ENCODE measurements at regions not wholly inside any gene's neighbourhood (a gene's known extent, or its start where the extent isn't known, plus 50 kb on each side); places are given as distances from the start of the nearest gene placed in this dataset.

- no peaks in the 10 kb centered on the region for H3K9me3 ChIP-seq
- intact Hi-C loops (cut with DNase I): no loop called here
- H3K4me3 ChIP-seq: no peak overlapping the region
- H3K27me3 ChIP-seq (replicated peaks; ENCODE audit: insufficient read depth): no peaks in the 10 kb centered on the region
- H3K4me1 ChIP-seq (replicated peaks): no peaks in the 10 kb centered on the region
- TF ChIP-seq POLR2A (IDR thresholded peaks at IDR 0.05) (no peak), POLR2AphosphoS5 (IDR thresholded peaks at IDR 0.05) (no peak), CTCF (IDR thresholded peaks at IDR 0.05) (no peak)
- no peak overlapping the region for H3K27ac ChIP-seq
- WGBS: 30% methylated on average over 2 of the region's 2 CpGs
- DNase-seq (ENCODE audit: low spot score): no peak
- no peaks in the 10 kb centered on the region for H3K36me3 ChIP-seq
These were observed 438.9 kb downstream of the RAP2B start for GRCh38 chr3:153600896-153601295.

DNA sequence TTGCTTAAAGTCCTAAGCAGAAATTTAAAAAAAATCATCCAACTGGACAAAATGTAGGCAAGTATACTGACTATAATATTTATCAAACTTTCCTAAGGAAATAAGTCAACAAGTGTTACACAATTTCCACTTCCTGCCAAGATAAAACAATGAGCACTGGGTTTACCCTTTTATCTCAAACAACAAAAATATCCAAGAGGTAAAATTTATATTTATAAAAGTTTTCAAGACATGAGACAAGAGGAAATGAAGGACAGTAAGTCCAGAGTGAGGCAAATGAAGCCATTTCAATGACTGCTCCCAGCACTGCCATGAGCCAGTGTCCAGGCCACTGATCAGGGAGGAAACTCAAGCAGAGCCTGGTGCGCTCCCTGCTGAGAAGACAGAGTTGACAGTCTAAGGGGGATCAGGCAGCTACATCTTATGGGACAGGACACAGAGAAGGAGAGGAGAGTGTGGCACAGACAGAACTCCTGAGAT, 439.4 kb downstream of the RAP2B start:
- DNase-seq (ENCODE audit: low spot score): no peak
- H3K4me1 ChIP-seq (replicated peaks): no peaks in the 10 kb centered on the region
- H3K27ac ChIP-seq: no peak overlapping the region
- H3K9me3 ChIP-seq: no peaks in the 10 kb centered on the region
- WGBS: 100% methylated on average over 1 of the region's 1 CpG
- TF ChIP-seq POLR2AphosphoS5 (IDR thresholded peaks at IDR 0.05) (no peak), POLR2A (IDR thresholded peaks at IDR 0.05) (no peak), CTCF (IDR thresholded peaks at IDR 0.05) (no peak)
- intact Hi-C loops (cut with DNase I): no loop called here
- H3K36me3 ChIP-seq: no peaks in the 10 kb centered on the region
- no peak overlapping the region for H3K4me3 ChIP-seq
- H3K27me3 ChIP-seq (replicated peaks; ENCODE audit: insufficient read depth): no peaks in the 10 kb centered on the region

GRCh38 chr3:153602801-153603200, 440.8 kb downstream of the RAP2B start:
- Histone ChIP-seq H3K4me1 (replicated peaks) (no peaks in the 10 kb centered on the region), H3K27me3 (replicated peaks; ENCODE audit: insufficient read depth) (no peaks in the 10 kb centered on the region), H3K9me3 (no peaks in the 10 kb centered on the region), H3K4me3 (no peak overlapping the region), H3K27ac (no peak overlapping the region), H3K36me3 (no peaks in the 10 kb centered on the region)
- TF ChIP-seq CTCF (IDR thresholded peaks at IDR 0.05) (no peak), POLR2AphosphoS5 (IDR thresholded peaks at IDR 0.05) (no peak), POLR2A (IDR thresholded peaks at IDR 0.05) (no peak)
- DNase-seq (ENCODE audit: low spot score): no peak
- intact Hi-C loops (cut with DNase I): no loop called here
- 92% methylated on average over 1 of the region's 1 CpG for WGBS

DNA sequence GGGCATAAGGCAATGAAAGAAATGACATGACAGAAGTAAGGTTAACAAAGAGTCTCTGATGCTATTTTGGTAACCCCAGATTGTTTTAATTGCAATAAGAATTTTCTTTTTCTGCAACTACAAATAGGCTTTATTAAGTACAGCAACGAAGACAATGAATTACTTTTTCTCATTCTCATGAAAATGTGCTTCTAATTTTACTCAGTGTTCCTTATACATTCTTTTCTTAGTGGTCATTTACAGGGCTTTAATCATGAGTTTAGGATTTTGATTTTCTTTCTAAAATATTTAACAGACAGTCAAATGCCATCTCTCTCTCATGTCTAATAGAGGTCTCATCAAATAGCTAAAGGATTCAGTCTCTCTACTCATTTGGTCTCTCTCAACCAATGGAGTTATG, 452.1 kb downstream of the RAP2B start:
- H3K4me1 ChIP-seq (replicated peaks): no peaks in the 10 kb centered on the region
- WGBS: 97% methylated on average over 1 of the region's 1 CpG
- H3K9me3 ChIP-seq: no peaks in the 10 kb centered on the region
- TF ChIP-seq POLR2AphosphoS5 (IDR thresholded peaks at IDR 0.05) (no peak), POLR2A (IDR thresholded peaks at IDR 0.05) (no peak), CTCF (IDR thresholded peaks at IDR 0.05) (no peak)
- no peak overlapping the region for H3K27ac ChIP-seq
- no peak overlapping the region for H3K4me3 ChIP-seq
- DNase-seq (ENCODE audit: low spot score): no peak
- H3K36me3 ChIP-seq: no peaks in the 10 kb centered on the region
- H3K27me3 ChIP-seq (replicated peaks; ENCODE audit: insufficient read depth): no peaks in the 10 kb centered on the region
- intact Hi-C loops (cut with DNase I): no loop called here

GRCh38 chr3:153614563-153614962, 452.5 kb downstream of the RAP2B start:
- Histone ChIP-seq H3K27ac (no peak overlapping the region), H3K4me3 (no peak overlapping the region), H3K4me1 (replicated peaks) (no peaks in the 10 kb centered on the region), H3K36me3 (no peaks in the 10 kb centered on the region), H3K9me3 (no peaks in the 10 kb centered on the region), H3K27me3 (replicated peaks; ENCODE audit: insufficient read depth) (no peaks in the 10 kb centered on the region)
- intact Hi-C loops (cut with DNase I): no loop called here
- TF ChIP-seq POLR2AphosphoS5 (IDR thresholded peaks at IDR 0.05) (no peak), CTCF (IDR thresholded peaks at IDR 0.05) (no peak), POLR2A (IDR thresholded peaks at IDR 0.05) (no peak)
- DNase-seq (ENCODE audit: low spot score): no peak
